H9 (cell line): ENCODE measurements at regions not wholly inside any gene's neighbourhood (a gene's known extent, or its start where the extent isn't known, plus 50 kb on each side); places are given as distances from the start of the nearest gene placed in this dataset.

Experiments used
- DNase-seq: peaks from one replicate; pipeline ENCODE4 v3.0.0-alpha.2; 2017
- H2AFZ ChIP-seq: one replicate; pipeline ENCODE4 v1.6.1; 2013; ENCODE audit warnings: mild to moderate bottlenecking, low read length, control low read depth, moderate library complexity
- H2AK5ac ChIP-seq: 2 replicates; pipeline ENCODE4 v1.6.1; 2013; ENCODE audit warnings: low read length, control low read depth, mixed read lengths; ENCODE audit not compliant: insufficient read length
- H2BK120ac ChIP-seq: one replicate; pipeline ENCODE4 v1.6.1; 2013; ENCODE audit warnings: low read depth, mild to moderate bottlenecking, low read length, control low read depth, inconsistent platforms; ENCODE audit not compliant: poor library complexity, severe bottlenecking
- H2BK12ac ChIP-seq: 2 replicates; pipeline ENCODE4 v1.6.1; 2013; ENCODE audit warnings: low read length, control low read depth, mixed read lengths, low read depth; ENCODE audit not compliant: insufficient read length
- H2BK15ac ChIP-seq: 2 replicates; pipeline ENCODE4 v1.6.1; 2013; ENCODE audit warnings: low read depth, low read length, control low read depth
- H2BK20ac ChIP-seq: one replicate; pipeline ENCODE4 v1.6.1; 2013; ENCODE audit warnings: low read depth, mild to moderate bottlenecking, low read length, control low read depth, inconsistent platforms; ENCODE audit not compliant: poor library complexity, severe bottlenecking
- H2BK5ac ChIP-seq: 2 replicates; pipeline ENCODE4 v1.6.1; 2013; ENCODE audit warnings: low read length, control low read depth, mixed read lengths; ENCODE audit not compliant: insufficient read length
- H3K14ac ChIP-seq: 2 replicates; pipeline ENCODE4 v1.6.1; 2013; ENCODE audit warnings: low read length, control low read depth; ENCODE audit not compliant: insufficient read depth
- H3K18ac ChIP-seq: 2 replicates; pipeline ENCODE4 v1.6.1; 2013; ENCODE audit warnings: low read depth, mild to moderate bottlenecking, mixed read lengths, low read length, control low read depth; ENCODE audit not compliant: insufficient read length
- H3K23ac ChIP-seq: 2 replicates; pipeline ENCODE4 v1.6.1; 2013; ENCODE audit warnings: low read length, control low read depth, mixed read lengths, low read depth; ENCODE audit not compliant: insufficient read length
- H3K23me2 ChIP-seq: 2 replicates; pipeline ENCODE4 v1.6.1; 2013; ENCODE audit warnings: low read depth, mild to moderate bottlenecking, mixed read lengths, low read length, control low read depth; ENCODE audit not compliant: insufficient read length, poor library complexity, severe bottlenecking
- H3K27ac ChIP-seq: 2 replicates; pipeline ENCODE4 v1.5.1; 2013; ENCODE audit warnings: low read length, control low read depth, mixed read lengths, low read depth; ENCODE audit not compliant: insufficient read length
- H3K27me3 ChIP-seq: 2 replicates; pipeline ENCODE4 v1.6.1; 2013; ENCODE audit warnings: low read length, control low read depth, inconsistent platforms; ENCODE audit not compliant: insufficient read depth
- H3K4ac ChIP-seq: 2 replicates; pipeline ENCODE4 v1.6.1; 2013; ENCODE audit warnings: low read depth, mild to moderate bottlenecking, control low read depth, inconsistent platforms, low read length, moderate library complexity
- H3K4me1 ChIP-seq: 2 replicates; pipeline ENCODE4 v1.6.1; 2013; ENCODE audit warnings: low read length, control low read depth, inconsistent platforms; ENCODE audit not compliant: insufficient read depth
- H3K4me2 ChIP-seq: 2 replicates; pipeline ENCODE4 v1.6.1; 2013; ENCODE audit warnings: low read length, control low read depth, mixed read lengths; ENCODE audit not compliant: insufficient read length, insufficient read depth
- H3K56ac ChIP-seq: 2 replicates; pipeline ENCODE4 v1.6.1; 2013; ENCODE audit warnings: low read depth, mild to moderate bottlenecking, mixed read lengths, low read length, control low read depth; ENCODE audit not compliant: insufficient read length
- H3K79me1 ChIP-seq: 2 replicates; pipeline ENCODE4 v1.6.1; 2013; ENCODE audit warnings: low read depth, mild to moderate bottlenecking, moderate library complexity, low read length, control low read depth, inconsistent platforms; ENCODE audit not compliant: insufficient read depth, poor library complexity, severe bottlenecking
- H3K79me2 ChIP-seq: 2 replicates; pipeline ENCODE4 v1.6.1; 2013; ENCODE audit warnings: low read length, control low read depth, inconsistent platforms; ENCODE audit not compliant: insufficient read depth
- H3K9ac ChIP-seq: 2 replicates; pipeline ENCODE4 v1.6.1; 2013; ENCODE audit warnings: low read length, control low read depth, mixed read lengths; ENCODE audit not compliant: insufficient read length; ENCODE audit errors: extremely low read depth
- H3K9me3 ChIP-seq: one replicate; pipeline ENCODE4 v1.6.1; 2013; ENCODE audit warnings: low read depth, low read length, inconsistent platforms; ENCODE audit not compliant: control insufficient read depth
- H3T11ph ChIP-seq: one replicate; pipeline ENCODE4 v1.6.1; 2013; ENCODE audit warnings: mild to moderate bottlenecking, low read length, control low read depth, inconsistent platforms
- H4K20me1 ChIP-seq: one replicate; pipeline ENCODE4 v1.6.1; 2013; ENCODE audit not compliant: control insufficient read depth, insufficient read length, insufficient read depth
- H4K5ac ChIP-seq: 2 replicates; pipeline ENCODE4 v1.6.1; 2013; ENCODE audit warnings: low read depth, mild to moderate bottlenecking, mixed read lengths, low read length, control low read depth; ENCODE audit not compliant: insufficient read length
- H4K8ac ChIP-seq: replicated peaks from 2 replicates; pipeline ENCODE4 v1.6.1; 2013; ENCODE audit warnings: low read length, control low read depth, mixed read lengths, low read depth; ENCODE audit not compliant: insufficient read length
- H4K91ac ChIP-seq: 2 replicates; pipeline ENCODE4 v1.6.1; 2013; ENCODE audit warnings: low read depth, mild to moderate bottlenecking, moderate library complexity, mixed read lengths, low read length, control low read depth; ENCODE audit not compliant: insufficient read length
- H3K27ac Mint-ChIP-seq, 3 experiments: 2 replicates in 2 of 3; 3 replicates in 1 of 3; pipeline ENCODE4 v1.8.0; 2020 to 2021; ENCODE audit warnings: mixed read lengths in 3 of 3, mild to moderate bottlenecking in 1 of 3, moderate library complexity in 1 of 3
- H3K27me3 Mint-ChIP-seq: 2 replicates; pipeline ENCODE4 v1.8.0; 2021; ENCODE audit warnings: low read depth, mild to moderate bottlenecking, moderate library complexity, mixed read lengths
- H3K36me3 Mint-ChIP-seq, 3 experiments: 2 replicates in 2 of 3; 3 replicates in 1 of 3; pipeline ENCODE4 v1.8.0; 2020 to 2021; ENCODE audit warnings: low read depth in 3 of 3, mixed read lengths in 3 of 3; ENCODE audit not compliant: insufficient read depth in 1 of 3
- H3K4me1 Mint-ChIP-seq, 2 experiments: 2 replicates each; pipeline ENCODE4 v1.8.0; 2020; ENCODE audit warnings: mixed read lengths in 2 of 2
- H3K4me3 Mint-ChIP-seq, 2 experiments: 2 replicates in 1 of 2; 3 replicates in 1 of 2; pipeline ENCODE4 v1.8.0; 2020 to 2021; ENCODE audit warnings: mild to moderate bottlenecking in 2 of 2, mixed read lengths in 2 of 2, moderate library complexity in 1 of 2
- H3K9me3 Mint-ChIP-seq, 2 experiments: 2 replicates in 1 of 2; 3 replicates in 1 of 2; pipeline ENCODE4 v1.8.0; 2020; ENCODE audit warnings: mild to moderate bottlenecking in 2 of 2, mixed read lengths in 2 of 2, moderate library complexity in 1 of 2
- WGBS: extraction: QIAGEN DNeasy Blood & Tissue Kit; methylation state at CpG from one replicate; pipeline ENCODE4 v1.1.7; 2013; ENCODE audit warnings: missing lambda C conversion rate, low lambda C conversion rate, mixed read lengths; ENCODE audit not compliant: insufficient read length; ENCODE audit errors: extremely low coverage; 5-methylcytosine and 5-hydroxymethylcytosine counted together
- TF ChIP-seq, protein P1 (sequence below): fragments of 200-600 bp; sonication (generic); conservative IDR thresholded peaks from 3 replicates; pipeline ENCODE4 v1.8.0; 2021; ENCODE audit warnings: antibody characterized with exemption, mild to moderate bottlenecking

DNA sequence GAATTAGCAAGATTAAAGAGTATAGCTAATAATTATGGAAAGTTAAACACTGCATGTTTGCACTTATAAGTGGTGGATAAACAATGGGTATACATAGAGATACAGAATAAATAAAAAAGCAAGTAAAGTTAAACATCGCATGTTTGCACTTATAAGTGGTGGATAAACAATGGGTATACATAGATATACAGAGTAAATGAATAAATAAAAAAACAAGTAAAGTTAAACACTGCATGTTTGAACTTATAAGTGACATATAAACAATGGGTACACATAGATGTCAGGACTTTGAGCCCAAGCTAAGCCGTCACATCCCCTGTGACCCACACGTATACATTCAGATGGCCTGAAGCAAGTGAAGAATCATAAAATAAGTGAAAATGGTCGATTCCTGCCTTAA lies 1533.3 kb upstream of the SPRY2 start:
- no peak overlapping the region for H2BK20ac ChIP-seq
- no peak overlapping the region for H3K56ac ChIP-seq
- H3K23ac ChIP-seq, result no peak overlapping the region
- no peak overlapping the region for H3T11ph ChIP-seq
- peak overlapping the region; percentile 58 for H3K4me2 ChIP-seq
- H3K4me3 Mint-ChIP-seq, result peak overlapping the region; percentile 47 to 76
- H3K27ac ChIP-seq, result peak overlapping the region; percentile 96
- H3K27ac Mint-ChIP-seq, result peak overlapping the region; percentile 74 to 100 (median 99)
- no peak for DNase-seq
- H4K20me1 ChIP-seq, result no peaks in the 10 kb centered on the region
- WGBS, result no CpG with 5 or more reads among the region's 4 CpGs
- H3K23me2 ChIP-seq, result peaks cover 4% of the 10 kb centered on the region
- no peak overlapping the region for H4K5ac ChIP-seq
- no peaks in the 10 kb centered on the region for H3K9me3 ChIP-seq
- H3K18ac ChIP-seq, result no peak overlapping the region
- TF ChIP-seq, protein P1, sequence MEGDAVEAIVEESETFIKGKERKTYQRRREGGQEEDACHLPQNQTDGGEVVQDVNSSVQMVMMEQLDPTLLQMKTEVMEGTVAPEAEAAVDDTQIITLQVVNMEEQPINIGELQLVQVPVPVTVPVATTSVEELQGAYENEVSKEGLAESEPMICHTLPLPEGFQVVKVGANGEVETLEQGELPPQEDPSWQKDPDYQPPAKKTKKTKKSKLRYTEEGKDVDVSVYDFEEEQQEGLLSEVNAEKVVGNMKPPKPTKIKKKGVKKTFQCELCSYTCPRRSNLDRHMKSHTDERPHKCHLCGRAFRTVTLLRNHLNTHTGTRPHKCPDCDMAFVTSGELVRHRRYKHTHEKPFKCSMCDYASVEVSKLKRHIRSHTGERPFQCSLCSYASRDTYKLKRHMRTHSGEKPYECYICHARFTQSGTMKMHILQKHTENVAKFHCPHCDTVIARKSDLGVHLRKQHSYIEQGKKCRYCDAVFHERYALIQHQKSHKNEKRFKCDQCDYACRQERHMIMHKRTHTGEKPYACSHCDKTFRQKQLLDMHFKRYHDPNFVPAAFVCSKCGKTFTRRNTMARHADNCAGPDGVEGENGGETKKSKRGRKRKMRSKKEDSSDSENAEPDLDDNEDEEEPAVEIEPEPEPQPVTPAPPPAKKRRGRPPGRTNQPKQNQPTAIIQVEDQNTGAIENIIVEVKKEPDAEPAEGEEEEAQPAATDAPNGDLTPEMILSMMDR, result no peak
- no peak overlapping the region for H2AK5ac ChIP-seq
- H3K27me3 ChIP-seq, result no peaks in the 10 kb centered on the region
- H4K91ac ChIP-seq, result no peak overlapping the region
- H2BK15ac ChIP-seq, result no peak overlapping the region
- H3K79me1 ChIP-seq, result no peaks in the 10 kb centered on the region
- peak overlapping the region; percentile 48 for H3K9ac ChIP-seq
- no peak overlapping the region for H2BK5ac ChIP-seq
- no peak overlapping the region for H3K4ac ChIP-seq
- no peaks in the 10 kb centered on the region for H3K79me2 ChIP-seq
- peaks cover 54 to 56% of the 10 kb centered on the region in 2 experiments for H3K4me1 Mint-ChIP-seq
- no peak overlapping the region for H3K14ac ChIP-seq
- H3K4me1 ChIP-seq, result peaks cover 12% of the 10 kb centered on the region; the same call in 1 of the 2 replicates
- no peak overlapping the region for H2BK120ac ChIP-seq
- H3K36me3 Mint-ChIP-seq, result peaks cover 5 to 11% (median 9%) of the 10 kb centered on the region in 3 experiments; a peak in 5 of 7 replicates
- peaks cover 0 to 5% of the 10 kb centered on the region in 2 experiments; a peak in 1 of 5 replicates for H3K9me3 Mint-ChIP-seq
- H3K27me3 Mint-ChIP-seq, result peaks cover 1% of the 10 kb centered on the region; the same call in 1 of the 2 replicates
- H4K8ac ChIP-seq, result no peak overlapping the region
- H2AFZ ChIP-seq, result no peak overlapping the region
- no peak overlapping the region for H2BK12ac ChIP-seq
